ENCODE measurements at regions not wholly inside any gene's neighbourhood (a gene's known extent, or its start where the extent isn't known, plus 50 kb on each side); places are given as distances from the start of the nearest gene placed in this dataset.

DNA sequence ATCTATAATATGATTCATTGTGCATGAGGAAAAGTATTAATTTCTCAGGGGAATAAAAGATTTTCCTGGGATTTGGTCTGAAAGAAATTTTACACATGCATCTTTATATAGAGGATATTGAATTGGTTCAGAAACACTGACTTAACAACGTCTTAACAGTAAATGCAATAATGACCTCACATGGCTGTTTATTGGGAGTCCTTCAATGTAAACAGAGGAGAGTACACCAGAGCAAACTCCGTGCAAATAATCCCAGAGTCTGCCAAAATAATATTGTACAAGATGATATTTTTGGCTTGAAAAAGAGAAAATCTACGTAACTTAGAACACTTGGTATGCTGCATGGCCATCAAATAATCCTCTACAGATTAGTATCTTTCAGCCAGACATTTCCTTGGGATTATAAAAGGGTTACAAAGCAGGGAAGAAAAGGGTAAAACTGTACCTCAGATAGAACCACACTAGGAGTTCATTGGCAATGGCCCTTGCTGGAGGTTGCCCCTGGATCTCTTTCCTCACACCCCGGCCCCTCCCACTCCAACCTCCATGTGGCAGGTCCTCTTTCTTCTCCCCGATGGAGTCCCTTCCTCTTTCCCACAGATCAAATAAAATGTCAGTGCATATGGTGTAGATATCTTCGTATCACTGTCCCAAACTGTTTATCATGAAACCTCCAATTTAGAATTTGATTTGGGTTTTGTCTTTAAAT lies 196.4 kb downstream of the EVX1 start:
- DNase-seq (ENCODE audit: low read depth, low spot score) (no peak), ATAC-seq (no peak)
- no peak overlapping the region for H3K4me3 ChIP-seq (replicated peaks in 1 of 2; ENCODE audit: low read depth in 1 of 2, low read length in 2 of 2)
- no peaks in the 10 kb centered on the region for H3K36me3 ChIP-seq (ENCODE audit: control insufficient read depth in 1 of 2, insufficient read depth in 2 of 2, low read length in 2 of 2)
- no peaks in the 10 kb centered on the region for H3K9me3 ChIP-seq (ENCODE audit: control insufficient read depth in 1 of 2, insufficient read depth in 1 of 2, low read depth in 1 of 2, low read length in 2 of 2)
- no peak overlapping the region for H2AFZ ChIP-seq (ENCODE audit: low read depth, low read length, poor library complexity, severe bottlenecking)
- no peak for TF ChIP-seq ELF1 (IDR thresholded peaks at IDR 0.05; ENCODE audit: borderline replicate concordance, low read depth)
- TF ChIP-seq, protein P1, sequence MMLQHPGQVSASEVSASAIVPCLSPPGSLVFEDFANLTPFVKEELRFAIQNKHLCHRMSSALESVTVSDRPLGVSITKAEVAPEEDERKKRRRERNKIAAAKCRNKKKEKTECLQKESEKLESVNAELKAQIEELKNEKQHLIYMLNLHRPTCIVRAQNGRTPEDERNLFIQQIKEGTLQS (IDR thresholded peaks at IDR 0.05): no peak
- TF ChIP-seq ZFX (IDR thresholded peaks at IDR 0.05): no peak
- no peak for TF ChIP-seq TCF7L2 (IDR thresholded peaks at IDR 0.05; ENCODE audit: borderline replicate concordance, extremely low read depth, insufficient read depth, insufficient read length)
- TF ChIP-seq SIN3A (IDR thresholded peaks at IDR 0.05; ENCODE audit: low read depth): no peak
- no peak for TF ChIP-seq POLR2AphosphoS5 (IDR thresholded peaks at IDR 0.05; ENCODE audit: low read depth, low read length)
- no peak for TF ChIP-seq SRF (IDR thresholded peaks at IDR 0.05; ENCODE audit: low read depth)
- no peak for TF ChIP-seq EZH2 (IDR thresholded peaks at IDR 0.05)
- no peak for TF ChIP-seq EZH2phosphoT487 (IDR thresholded peaks at IDR 0.05; ENCODE audit: borderline replicate concordance)
- TF ChIP-seq REST (IDR thresholded peaks at IDR 0.05; ENCODE audit: low read depth): no peak
- TF ChIP-seq JUND (IDR thresholded peaks at IDR 0.05): no peak
- no peak for TF ChIP-seq ZNF274 (IDR thresholded peaks at IDR 0.05; ENCODE audit: low read depth, low read length)
- no peak for TF ChIP-seq RAD21 (IDR thresholded peaks at IDR 0.05; ENCODE audit: low read depth)
- no peak for TF ChIP-seq SP1 (IDR thresholded peaks at IDR 0.05; ENCODE audit: low read depth)
- no peak overlapping the region for H3K9ac ChIP-seq (ENCODE audit: low read length)
- no peaks in the 10 kb centered on the region for H4K20me1 ChIP-seq (ENCODE audit: insufficient read depth)
- no peak overlapping the region for H3K27ac ChIP-seq (ENCODE audit: low read depth, low read length)
- no peaks in the 10 kb centered on the region for H3K79me2 ChIP-seq (ENCODE audit: insufficient read depth, low read length)
- ChIA-PET CTCF (no interaction called here), POLR2A (no interaction called here), RAD21 (ENCODE audit: low non-redundant PET in 1 of 2, low total read pairs in 2 of 2, uncharacterized antibody in 2 of 2, unreplicated experiment in 2 of 2) (no interaction called here)
- no peak overlapping the region for H3K4me2 ChIP-seq (ENCODE audit: low read length)
- H3K9me2 ChIP-seq (ENCODE audit: insufficient read depth): no peaks in the 10 kb centered on the region
- no TSS peak for BruUV-seq (replicated peaks)
- H3K27me3 ChIP-seq (ENCODE audit: insufficient read depth, low read length): no peaks in the 10 kb centered on the region
- intact Hi-C loops (cut with micrococcal nuclease): no loop called here
- peaks cover 0 to 11% of the 10 kb centered on the region in 2 experiments; a peak in 3 of 4 replicates for H3K4me1 ChIP-seq (ENCODE audit: control insufficient read depth in 1 of 2, insufficient read depth in 2 of 2, low read length in 2 of 2)
